ENCODE measurements at regions not wholly inside any gene's neighbourhood (a gene's known extent, or its start where the extent isn't known, plus 50 kb on each side); places are given as distances from the start of the nearest gene placed in this dataset.

DNA sequence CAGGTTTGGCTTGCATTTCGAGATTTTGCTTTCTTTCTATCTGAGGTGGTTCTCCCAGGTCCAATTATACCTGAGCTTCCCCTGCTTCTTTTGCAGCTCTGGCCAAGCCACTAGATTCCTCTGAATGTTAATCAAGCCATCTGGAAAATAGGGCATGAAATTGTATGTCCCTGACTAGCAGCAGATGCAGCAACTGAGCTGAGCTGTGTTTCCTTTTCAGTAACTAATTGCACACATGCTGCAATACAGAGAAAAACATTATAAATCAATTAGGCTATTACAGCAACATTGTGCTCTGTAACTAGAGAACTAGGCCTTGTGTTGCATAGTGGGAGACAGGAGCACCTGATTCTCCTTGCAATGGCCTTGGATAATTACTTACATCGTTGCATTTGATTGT lies 408.3 kb downstream of the ETS1 start:
- no peaks in the 10 kb centered on the region for H3K79me2 ChIP-seq (ENCODE audit: control insufficient read depth, insufficient read depth, low read length)
- intact Hi-C loops (cut with micrococcal nuclease): no loop called here
- H2AFZ ChIP-seq (ENCODE audit: insufficient read depth, low read depth, low read length, poor library complexity, severe bottlenecking): no peak overlapping the region
- ChIA-PET POLR2A (interaction anchor here (0.6 kb wide), 1 partner anchor 387 kb away, joined by 7 read pairs; no protein-coding TSS in a partner anchor), CTCF (interaction anchor here (1.6 to 2.2 kb wide), 2 partner anchors 22 to 453 kb away, joined by 7 to 9 read pairs; no protein-coding TSS in a partner anchor)
- H3K27me3 Mint-ChIP-seq: no peaks in the 10 kb centered on the region
- no peak for TF ChIP-seq EZH2 (IDR thresholded peaks at IDR 0.05; ENCODE audit: borderline replicate concordance, insufficient read depth, low read depth, low read length, poor library complexity, severe bottlenecking)
- TF ChIP-seq, protein P1, sequence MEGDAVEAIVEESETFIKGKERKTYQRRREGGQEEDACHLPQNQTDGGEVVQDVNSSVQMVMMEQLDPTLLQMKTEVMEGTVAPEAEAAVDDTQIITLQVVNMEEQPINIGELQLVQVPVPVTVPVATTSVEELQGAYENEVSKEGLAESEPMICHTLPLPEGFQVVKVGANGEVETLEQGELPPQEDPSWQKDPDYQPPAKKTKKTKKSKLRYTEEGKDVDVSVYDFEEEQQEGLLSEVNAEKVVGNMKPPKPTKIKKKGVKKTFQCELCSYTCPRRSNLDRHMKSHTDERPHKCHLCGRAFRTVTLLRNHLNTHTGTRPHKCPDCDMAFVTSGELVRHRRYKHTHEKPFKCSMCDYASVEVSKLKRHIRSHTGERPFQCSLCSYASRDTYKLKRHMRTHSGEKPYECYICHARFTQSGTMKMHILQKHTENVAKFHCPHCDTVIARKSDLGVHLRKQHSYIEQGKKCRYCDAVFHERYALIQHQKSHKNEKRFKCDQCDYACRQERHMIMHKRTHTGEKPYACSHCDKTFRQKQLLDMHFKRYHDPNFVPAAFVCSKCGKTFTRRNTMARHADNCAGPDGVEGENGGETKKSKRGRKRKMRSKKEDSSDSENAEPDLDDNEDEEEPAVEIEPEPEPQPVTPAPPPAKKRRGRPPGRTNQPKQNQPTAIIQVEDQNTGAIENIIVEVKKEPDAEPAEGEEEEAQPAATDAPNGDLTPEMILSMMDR (IDR thresholded peaks at IDR 0.05): no peak
- H3K9me3 Mint-ChIP-seq (ENCODE audit: insufficient read depth): no peaks in the 10 kb centered on the region
- H3K27ac ChIP-seq (ENCODE audit: low read length in 2 of 2): no peak overlapping the region
- no peak overlapping the region for H3K9ac ChIP-seq (ENCODE audit: low read length)
- no peaks in the 10 kb centered on the region for H3K4me1 ChIP-seq (ENCODE audit: control insufficient read depth in 2 of 2, insufficient read depth in 2 of 2, low read length in 2 of 2)
- no peaks in the 10 kb centered on the region for H3K4me1 Mint-ChIP-seq
- no peak overlapping the region for H3K27ac Mint-ChIP-seq
- H3K4me3 ChIP-seq (ENCODE audit: control extremely low read depth in 1 of 5, extremely low read depth in 1 of 5, insufficient read depth in 1 of 5, low read depth in 2 of 5, low read length in 4 of 5): no peak overlapping the region
- no peaks in the 10 kb centered on the region for H3K36me3 ChIP-seq (replicated peaks in 1 of 2; ENCODE audit: control extremely low read depth in 1 of 2, control insufficient read depth in 1 of 2, extremely low read depth in 1 of 2, insufficient read depth in 2 of 2, low read length in 1 of 2)
- ATAC-seq (ENCODE audit: low read depth): no peak
- no peaks in the 10 kb centered on the region for H3K9me3 ChIP-seq (ENCODE audit: control extremely low read depth in 1 of 3, control insufficient read depth in 2 of 3, insufficient read depth in 1 of 3, low read length in 2 of 3)
- H3K4me3 Mint-ChIP-seq: no peak overlapping the region
- H4K20me1 ChIP-seq (ENCODE audit: control insufficient read depth, insufficient read depth, low read length, poor library complexity, severe bottlenecking): no peaks in the 10 kb centered on the region
- no peak overlapping the region for H3K4me2 ChIP-seq (replicated peaks; ENCODE audit: low read depth, low read length, poor library complexity, severe bottlenecking)
- no peak for DNase-seq
- no peaks in the 10 kb centered on the region for H3K27me3 ChIP-seq (replicated peaks in 1 of 4; ENCODE audit: control extremely low read depth in 1 of 4, control insufficient read depth in 3 of 4, insufficient read depth in 4 of 4, low read length in 3 of 4)
- 86% methylated on average over 1 of the region's 2 CpGs for WGBS (ENCODE audit: insufficient coverage)

DNA sequence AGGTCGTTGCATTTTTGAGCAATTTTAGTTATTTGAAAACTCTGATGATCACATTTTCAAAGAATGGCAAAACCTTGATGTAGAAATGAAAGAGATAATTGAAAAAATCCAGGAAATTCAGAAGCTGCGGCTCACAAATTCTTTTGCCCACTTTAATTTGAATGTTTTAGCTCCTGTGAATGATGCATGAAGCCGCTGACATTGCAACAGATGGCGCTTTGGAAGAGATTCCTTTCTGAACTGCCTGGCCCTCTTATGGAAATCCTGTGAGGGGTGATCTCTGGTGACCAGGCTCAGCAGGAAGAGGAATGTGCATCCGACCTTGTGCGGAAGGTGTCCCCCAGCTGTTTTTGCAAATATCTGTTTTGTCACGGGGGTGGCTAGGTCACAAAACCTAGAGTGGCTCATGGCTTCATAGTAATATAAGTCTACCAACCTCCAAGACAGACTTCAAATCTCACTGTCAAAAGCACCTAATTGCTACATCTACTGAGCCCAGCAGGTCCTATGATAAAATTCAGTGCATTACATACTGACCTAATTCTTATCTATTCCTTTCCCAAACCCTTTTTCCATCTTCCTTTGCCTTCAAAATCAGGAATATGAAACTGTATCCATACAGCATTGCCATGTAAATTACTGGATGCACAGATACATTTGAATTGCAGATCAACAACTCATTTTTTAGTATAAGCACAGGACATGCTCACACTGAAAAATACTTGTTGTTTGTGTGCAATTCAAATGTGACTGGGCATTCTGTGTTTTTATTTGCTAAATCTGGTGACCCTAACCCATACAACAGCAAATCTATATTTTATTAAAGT lies 412.7 kb downstream of the ETS1 start:
- peaks cover 3% of the 10 kb centered on the region for H3K4me1 Mint-ChIP-seq
- intact Hi-C loops (cut with micrococcal nuclease): loop anchor here (5.0 kb wide), 2 partner anchors 308 to 1158 kb away; no protein-coding TSS in a partner anchor
- no peak overlapping the region for H2AFZ ChIP-seq (ENCODE audit: insufficient read depth, low read depth, low read length, poor library complexity, severe bottlenecking)
- peaks cover 7% of the 10 kb centered on the region for H3K79me2 ChIP-seq (ENCODE audit: control insufficient read depth, insufficient read depth, low read length)
- WGBS (ENCODE audit: insufficient coverage): 98% methylated on average over 5 of the region's 7 CpGs
- H3K4me3 ChIP-seq (ENCODE audit: control extremely low read depth in 1 of 5, extremely low read depth in 1 of 5, insufficient read depth in 1 of 5, low read depth in 2 of 5, low read length in 4 of 5): no peak overlapping the region
- ChIA-PET POLR2A (interaction anchor here (0.6 kb wide), 1 partner anchor 105 kb away, joined by 4 read pairs; no protein-coding TSS in a partner anchor), CTCF (interaction anchor here (0.7 to 9.7 kb wide), 10 partner anchors 8 to 781 kb away, joined by 3 to 215 read pairs (median 10); no protein-coding TSS in a partner anchor)
- no peak overlapping the region for H3K27ac ChIP-seq (ENCODE audit: low read length in 2 of 2)
- H3K36me3 ChIP-seq (replicated peaks in 1 of 2; ENCODE audit: control extremely low read depth in 1 of 2, control insufficient read depth in 1 of 2, extremely low read depth in 1 of 2, insufficient read depth in 2 of 2, low read length in 1 of 2): no peaks in the 10 kb centered on the region
- DNase-seq (no peak), ATAC-seq (ENCODE audit: low read depth) (no peak)
- no peaks in the 10 kb centered on the region for H3K27me3 ChIP-seq (replicated peaks in 1 of 4; ENCODE audit: control extremely low read depth in 1 of 4, control insufficient read depth in 3 of 4, insufficient read depth in 4 of 4, low read length in 3 of 4)
- no peak overlapping the region for H3K9ac ChIP-seq (ENCODE audit: low read length)
- H3K4me1 ChIP-seq (ENCODE audit: control insufficient read depth in 2 of 2, insufficient read depth in 2 of 2, low read length in 2 of 2): peaks cover 3 to 4% of the 10 kb centered on the region in 2 donors
- H4K20me1 ChIP-seq (ENCODE audit: control insufficient read depth, insufficient read depth, low read length, poor library complexity, severe bottlenecking): no peaks in the 10 kb centered on the region
- no peak overlapping the region for H3K27ac Mint-ChIP-seq
- no peak overlapping the region for H3K4me2 ChIP-seq (replicated peaks; ENCODE audit: low read depth, low read length, poor library complexity, severe bottlenecking)
- no peaks in the 10 kb centered on the region for H3K9me3 Mint-ChIP-seq (ENCODE audit: insufficient read depth)
- TF ChIP-seq, protein P1 (IDR thresholded peaks at IDR 0.05): no peak
- TF ChIP-seq EZH2 (IDR thresholded peaks at IDR 0.05; ENCODE audit: borderline replicate concordance, insufficient read depth, low read depth, low read length, poor library complexity, severe bottlenecking): no peak
- H3K9me3 ChIP-seq (ENCODE audit: control extremely low read depth in 1 of 3, control insufficient read depth in 2 of 3, insufficient read depth in 1 of 3, low read length in 2 of 3): no peaks in the 10 kb centered on the region
- no peaks in the 10 kb centered on the region for H3K27me3 Mint-ChIP-seq
- H3K4me3 Mint-ChIP-seq: no peak overlapping the region

Data from B cell (primary cell).